GM11168 (cell line): ENCODE measurements at regions not wholly inside any gene's neighbourhood (a gene's known extent, or its start where the extent isn't known, plus 50 kb on each side); places are given as distances from the start of the nearest gene placed in this dataset.
"Not testable (repeated sequence)": the region's sequence is repeated elsewhere in the genome, so short reads cannot be mapped to it uniquely, and the experiment has no call there.

Source experiments
- in situ Hi-C: fragments of 300-500 bp; cut with MboI; formaldehyde crosslinking; loops from one replicate; pipeline ENCODE4 v1.12.0; 2022; ENCODE audit warnings: low sequenced_read_pairs; ENCODE audit not compliant: unreplicated experiment

GRCh38 chr14:28820677-28821076 lies 54.1 kb downstream of the FOXG1 start:
- in situ Hi-C loops: no loop called here

- in situ Hi-C loops: no loop called here
These were observed 55.4 kb downstream of the FOXG1 start for GRCh38 chr14:28821993-28822392.

- in situ Hi-C loops: no loop called here
These were observed 56.7 kb downstream of the FOXG1 start for GRCh38 chr14:28823245-28823644.

GRCh38 chr14:28830115-28830534 lies 63.5 kb downstream of the FOXG1 start:
- in situ Hi-C loops: no loop called here

GRCh38 chr14:28831126-28831525 lies 64.5 kb downstream of the FOXG1 start:
- in situ Hi-C loops: no loop called here

- in situ Hi-C loops: not testable (repeated sequence)
These were observed 76.0 kb downstream of the FOXG1 start for GRCh38 chr14:28842569-28842968.

- in situ Hi-C loops: no loop called here
These were observed 101.0 kb downstream of the FOXG1 start for GRCh38 chr14:28867571-28867970.

- in situ Hi-C loops: no loop called here
These were observed 103.5 kb downstream of the FOXG1 start for GRCh38 chr14:28870033-28870564.

- in situ Hi-C loops: no loop called here
These were observed 109.5 kb downstream of the FOXG1 start for GRCh38 chr14:28875934-28876571.

GRCh38 chr14:28876572-28876945 lies 110.0 kb downstream of the FOXG1 start:
- in situ Hi-C loops: no loop called here

- in situ Hi-C loops: no loop called here
These were observed 111.3 kb downstream of the FOXG1 start for GRCh38 chr14:28877923-28878322.

GRCh38 chr14:28879573-28879996 lies 113.0 kb downstream of the FOXG1 start:
- in situ Hi-C loops: no loop called here

GRCh38 chr14:28886940-28887339 lies 120.4 kb downstream of the FOXG1 start:
- in situ Hi-C loops: no loop called here

- in situ Hi-C loops: no loop called here
These were observed 128.8 kb downstream of the FOXG1 start for GRCh38 chr14:28895389-28895788.

GRCh38 chr14:28896337-28896736 lies 129.8 kb downstream of the FOXG1 start:
- in situ Hi-C loops: no loop called here

GRCh38 chr14:28901631-28902030 lies 135.0 kb downstream of the FOXG1 start:
- in situ Hi-C loops: no loop called here

- in situ Hi-C loops: no loop called here
These were observed 136.3 kb downstream of the FOXG1 start for GRCh38 chr14:28902930-28903329.

GRCh38 chr14:28911521-28911920 lies 144.9 kb downstream of the FOXG1 start:
- in situ Hi-C loops: no loop called here

GRCh38 chr14:28913056-28913455 lies 146.5 kb downstream of the FOXG1 start:
- in situ Hi-C loops: no loop called here

- in situ Hi-C loops: no loop called here
These were observed 159.5 kb downstream of the FOXG1 start for GRCh38 chr14:28926122-28926521.

- in situ Hi-C loops: no loop called here
These were observed 165.4 kb downstream of the FOXG1 start for GRCh38 chr14:28931999-28932398.

- in situ Hi-C loops: no loop called here
These were observed 170.0 kb downstream of the FOXG1 start for GRCh38 chr14:28936601-28937000.
